Subcutaneous abdominal adipose tissue (tissue), 5 donors: ENCODE measurements at regions not wholly inside any gene's neighbourhood (a gene's known extent, or its start where the extent isn't known, plus 50 kb on each side); places are given as distances from the start of the nearest gene placed in this dataset.
"Not testable (repeated sequence)": the region's sequence is repeated elsewhere in the genome, so short reads cannot be mapped to it uniquely, and the experiment has no call there.

Experiments used
- H3K27ac ChIP-seq: one replicate; pipeline ENCODE4 v1.7.0; 2013; ENCODE audit warnings: low read depth, mild to moderate bottlenecking, inconsistent platforms, low read length, moderate library complexity
- H3K27me3 ChIP-seq, 5 donors: one replicate each; pipeline ENCODE4 v1.7.0; 2013; ENCODE audit warnings: low read length in 5 of 5, inconsistent platforms in 1 of 5; ENCODE audit not compliant: control insufficient read depth in 5 of 5, insufficient read depth in 4 of 5
- H3K36me3 ChIP-seq, 5 donors: one replicate each; pipeline ENCODE4 v1.7.0; 2013; ENCODE audit warnings: low read length in 5 of 5; ENCODE audit not compliant: control insufficient read depth in 5 of 5, insufficient read depth in 5 of 5
- H3K4me1 ChIP-seq, 5 donors: one replicate each; pipeline ENCODE4 v1.7.0; 2013; ENCODE audit warnings: low read length in 5 of 5, mild to moderate bottlenecking in 3 of 5, moderate library complexity in 1 of 5; ENCODE audit not compliant: control insufficient read depth in 5 of 5, insufficient read depth in 5 of 5
- H3K4me3 ChIP-seq, 5 donors: one replicate each; pipeline ENCODE4 v1.7.0; 2013; ENCODE audit warnings: low read length in 5 of 5, low read depth in 1 of 5
- H3K9ac ChIP-seq, 5 donors: one replicate each; pipeline ENCODE4 v1.7.0; 2013; ENCODE audit warnings: low read length in 5 of 5, mild to moderate bottlenecking in 4 of 5, moderate library complexity in 3 of 5
- H3K9me3 ChIP-seq, 5 donors: one replicate each; pipeline ENCODE4 v1.7.0; 2013; ENCODE audit warnings: low read length in 5 of 5; ENCODE audit not compliant: control insufficient read depth in 5 of 5
- donor health status: healthy.
- donor health status: healthy.
- donor health status: healthy.
- donor health status: healthy.
- donor health status: healthy.

- H3K36me3 ChIP-seq = peaks cover 0 to 2% (median 0%) of the 10 kb centered on the region in 5 donors
- H3K27ac ChIP-seq = no peak overlapping the region
- H3K4me1 ChIP-seq = peaks cover 4 to 46% (median 25%) of the 10 kb centered on the region in 5 donors
Measured at GRCh38 chr15:62413153-62413552, 248.1 kb upstream of the C2CD4B start.

GRCh38 chr15:62413786-62414185 lies 248.7 kb upstream of the C2CD4B start:
- Histone ChIP-seq H3K4me1 (peaks cover 4 to 46% (median 25%) of the 10 kb centered on the region in 5 donors), H3K27ac (no peak overlapping the region), H3K36me3 (peaks cover 0 to 2% (median 0%) of the 10 kb centered on the region in 5 donors), H3K9ac (no peak overlapping the region), H3K4me3 (no peak overlapping the region), H3K9me3 (no peaks in the 10 kb centered on the region), H3K27me3 (no peaks in the 10 kb centered on the region)

More at GRCh38 chr15:62413153-62413552, 248.1 kb upstream of the C2CD4B start:
- H3K9me3 ChIP-seq = no peaks in the 10 kb centered on the region
- H3K9ac ChIP-seq = no peak overlapping the region
- H3K27me3 ChIP-seq = no peaks in the 10 kb centered on the region
- H3K4me3 ChIP-seq = no peak overlapping the region

GRCh38 chr15:62415498-62415897 lies 250.4 kb upstream of the C2CD4B start:
- Histone ChIP-seq H3K9me3 (no peaks in the 10 kb centered on the region), H3K4me1 (peaks cover 4 to 46% (median 25%) of the 10 kb centered on the region in 5 donors), H3K9ac (no peak overlapping the region), H3K27me3 (no peaks in the 10 kb centered on the region), H3K4me3 (no peak overlapping the region), H3K36me3 (peaks cover 0 to 2% (median 0%) of the 10 kb centered on the region in 5 donors), H3K27ac (no peak overlapping the region)

- H3K36me3 ChIP-seq = no peaks in the 10 kb centered on the region
- H3K27ac ChIP-seq = no peak overlapping the region
- no peak overlapping the region for H3K4me3 ChIP-seq
- no peaks in the 10 kb centered on the region for H3K27me3 ChIP-seq
- no peaks in the 10 kb centered on the region for H3K9me3 ChIP-seq
- H3K9ac ChIP-seq = no peak overlapping the region
- peaks cover 4 to 46% (median 25%) of the 10 kb centered on the region in 5 donors for H3K4me1 ChIP-seq
Measured at GRCh38 chr15:62416526-62416925, 251.4 kb upstream of the C2CD4B start.

GRCh38 chr15:62417439-62417838 lies 252.4 kb upstream of the C2CD4B start:
- peaks cover 2 to 44% (median 22%) of the 10 kb centered on the region in 5 donors for H3K4me1 ChIP-seq
- H3K36me3 ChIP-seq = no peaks in the 10 kb centered on the region
- no peaks in the 10 kb centered on the region for H3K27me3 ChIP-seq
- H3K9ac ChIP-seq = no peak overlapping the region
- no peaks in the 10 kb centered on the region for H3K9me3 ChIP-seq
- no peak overlapping the region for H3K4me3 ChIP-seq
- peak overlapping the region; percentile 13 for H3K27ac ChIP-seq

GRCh38 chr15:62418496-62418895 lies 253.4 kb upstream of the C2CD4B start:
- H3K27me3 ChIP-seq, H3K9ac ChIP-seq, H3K9me3 ChIP-seq, H3K4me3 ChIP-seq, H3K36me3 ChIP-seq: not testable (repeated sequence)
- Histone ChIP-seq H3K27ac (peak overlapping the region; percentile 13), H3K4me1 (peaks cover 0 to 33% (median 12%) of the 10 kb centered on the region in 5 donors)

GRCh38 chr15:62419192-62419591 lies 254.1 kb upstream of the C2CD4B start:
- Histone ChIP-seq H3K27ac (no peak overlapping the region), H3K4me1 (peaks cover 0 to 28% (median 8%) of the 10 kb centered on the region in 5 donors), H3K9me3 (no peaks in the 10 kb centered on the region), H3K9ac (peak overlapping the region in 1 of 5 donors; percentile 42), H3K27me3 (no peaks in the 10 kb centered on the region), H3K36me3 (no peaks in the 10 kb centered on the region), H3K4me3 (no peak overlapping the region)

- not testable (repeated sequence) for H3K27ac ChIP-seq, H3K9me3 ChIP-seq
Measured at GRCh38 chr15:62420371-62420770, 255.3 kb upstream of the C2CD4B start.

GRCh38 chr15:62421289-62421688 lies 256.2 kb upstream of the C2CD4B start:
- Histone ChIP-seq H3K9ac (no peak overlapping the region), H3K27ac (no peak overlapping the region), H3K27me3 (no peaks in the 10 kb centered on the region), H3K4me1 (peaks cover 0 to 18% (median 4%) of the 10 kb centered on the region in 5 donors), H3K36me3 (no peaks in the 10 kb centered on the region), H3K9me3 (no peaks in the 10 kb centered on the region), H3K4me3 (no peak overlapping the region)

More at GRCh38 chr15:62420371-62420770, 255.3 kb upstream of the C2CD4B start:
- not testable (repeated sequence) for H3K9ac ChIP-seq, H3K4me3 ChIP-seq, H3K27me3 ChIP-seq, H3K36me3 ChIP-seq
- H3K4me1 ChIP-seq = peaks cover 0 to 17% (median 0%) of the 10 kb centered on the region in 5 donors

- no peaks in the 10 kb centered on the region for H3K27me3 ChIP-seq
- H3K27ac ChIP-seq = peak overlapping the region; percentile 62
Measured at GRCh38 chr15:62426387-62426956, 261.4 kb upstream of the C2CD4B start.

More at GRCh38 chr15:62426387-62426956, 261.4 kb upstream of the C2CD4B start:
- Histone ChIP-seq H3K4me1 (peaks cover 0 to 18% (median 17%) of the 10 kb centered on the region in 5 donors), H3K9me3 (no peaks in the 10 kb centered on the region), H3K9ac (peak overlapping the region in 1 of 5 donors; percentile 41), H3K36me3 (no peaks in the 10 kb centered on the region), H3K4me3 (no peak overlapping the region)
